ENCODE measurements at regions not wholly inside any gene's neighbourhood (a gene's known extent, or its start where the extent isn't known, plus 50 kb on each side); places are given as distances from the start of the nearest gene placed in this dataset.
A peak's percentile ranks its signal among the peaks of the same experiment; 100 is the strongest.

DNA sequence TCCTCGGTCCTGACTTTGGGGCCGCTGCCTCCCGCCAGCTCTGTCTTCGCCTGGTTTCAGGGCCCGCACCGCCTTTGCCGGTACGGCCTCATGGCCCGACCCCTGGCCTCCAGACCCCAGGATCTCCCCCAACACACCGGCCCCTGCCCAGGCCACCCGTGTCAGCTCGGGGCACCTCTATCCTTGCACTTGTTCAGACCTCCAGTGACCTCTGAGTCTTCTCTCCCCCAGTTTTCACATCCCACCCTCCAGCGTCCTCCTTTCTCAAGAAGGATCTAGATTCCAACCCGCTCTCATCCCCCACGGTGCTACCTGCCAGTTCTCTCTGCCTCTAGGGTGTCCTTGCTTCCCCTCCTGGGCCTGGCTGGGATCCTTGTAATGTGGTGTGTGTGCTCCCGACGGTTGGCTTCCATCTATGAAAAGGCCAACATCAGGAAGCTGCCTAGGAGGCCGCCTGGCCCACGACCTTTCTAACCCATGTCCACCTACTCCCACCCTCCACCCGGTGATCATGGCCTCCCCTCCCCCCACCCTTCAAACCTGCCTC lies 61.1 kb downstream of the SPATA31C2 start:
- DNase-seq, result no peak

DNA sequence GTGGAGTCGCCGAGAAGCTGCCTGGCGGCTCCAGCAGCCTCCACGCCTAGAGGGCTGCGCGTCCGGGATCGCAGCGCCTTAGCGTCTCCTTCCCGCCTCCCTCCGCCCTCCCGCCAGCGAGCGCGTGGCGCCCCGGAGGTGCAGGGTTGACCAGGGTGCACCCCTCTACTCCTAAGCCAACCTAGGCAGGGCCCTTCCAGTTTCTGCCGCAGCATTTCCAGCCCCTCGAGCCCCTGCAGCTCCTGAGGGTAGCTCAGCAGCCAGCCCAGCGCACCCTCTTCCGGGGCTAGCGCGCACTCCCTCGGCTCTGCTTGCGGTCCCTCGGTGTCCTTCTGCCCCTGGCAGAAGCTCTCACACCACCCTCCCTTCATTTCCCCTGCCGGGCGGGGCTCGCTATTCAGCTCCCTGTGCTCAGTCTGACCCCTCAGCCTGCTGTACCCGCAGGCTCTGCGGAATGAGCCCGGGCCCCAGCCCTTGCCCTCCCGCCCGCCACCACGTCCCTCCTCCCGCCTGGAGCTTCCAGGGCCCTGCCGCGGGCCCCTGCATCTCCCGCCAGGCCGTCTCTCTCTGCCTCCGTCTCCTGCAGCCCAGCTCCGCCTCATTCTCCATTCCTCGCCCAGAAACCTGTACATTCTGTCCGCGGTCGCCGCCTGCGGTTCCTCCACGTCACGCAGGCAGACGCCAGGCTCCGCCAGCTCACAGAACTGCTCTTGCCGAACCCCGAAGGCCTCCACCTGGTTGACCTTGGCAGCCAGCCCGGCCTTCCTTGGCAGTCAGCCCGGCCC lies 61.8 kb downstream of the SPATA31C2 start:
- peak in 55 of 58 donors; percentile 14 to 82 (median 49) for DNase-seq

DNA sequence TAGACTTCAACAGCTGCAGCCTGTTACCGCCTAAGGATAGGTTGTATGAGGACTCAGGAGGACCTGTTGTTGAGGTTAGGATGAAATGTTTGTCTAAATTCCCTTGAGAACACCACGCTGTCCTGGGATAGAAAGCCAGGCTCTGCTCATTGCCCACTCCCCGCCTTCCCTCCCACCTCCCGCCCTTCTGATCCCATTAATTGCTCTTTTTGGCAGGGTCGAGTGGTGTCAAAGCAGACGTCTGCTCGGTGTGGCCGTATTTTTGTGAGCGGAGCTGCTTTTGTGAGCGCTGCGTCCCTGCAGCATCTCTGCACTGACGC lies 62.3 kb downstream of the SPATA31C2 start:
- DNase-seq, result no peak

DNA sequence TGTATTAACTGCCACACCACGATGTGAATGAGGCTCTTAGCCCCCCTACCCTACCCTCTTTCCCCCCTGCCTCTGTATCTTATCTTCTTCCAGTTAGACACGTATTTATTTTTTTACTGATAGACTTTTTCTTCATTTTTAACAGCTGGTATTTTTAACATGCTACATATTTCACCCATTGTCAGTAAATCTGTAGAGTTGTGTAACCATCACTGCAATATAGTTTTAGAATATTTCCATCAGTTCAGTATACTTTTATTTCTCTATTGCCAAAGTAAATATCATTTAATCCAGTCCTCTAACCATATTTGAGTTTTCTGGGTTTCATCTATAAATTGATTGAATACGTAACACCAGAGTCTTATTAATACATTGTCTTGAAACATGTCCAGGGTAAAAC lies 62.8 kb downstream of the SPATA31C2 start:
- DNase-seq, result no peak

DNA sequence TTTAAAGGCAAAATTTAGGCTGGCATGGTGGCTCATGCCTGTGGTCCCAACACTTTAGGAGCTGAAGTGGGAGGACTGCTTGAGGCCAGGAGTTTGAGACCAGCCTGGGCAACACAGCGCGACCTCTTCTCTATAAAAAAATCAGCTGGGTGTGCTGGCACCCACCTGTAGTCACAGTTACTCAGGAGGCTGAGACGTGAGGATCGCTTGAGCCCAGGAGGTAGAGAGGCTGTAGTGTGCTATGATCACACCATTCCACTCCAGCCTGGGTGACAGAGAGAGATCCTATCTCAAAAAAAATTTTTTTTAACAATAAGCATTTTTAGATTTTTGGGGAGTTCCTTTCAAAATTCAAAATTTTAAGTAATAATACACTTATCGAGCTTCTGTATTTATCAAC lies 63.3 kb downstream of the SPATA31C2 start:
- no peak for DNase-seq

DNA sequence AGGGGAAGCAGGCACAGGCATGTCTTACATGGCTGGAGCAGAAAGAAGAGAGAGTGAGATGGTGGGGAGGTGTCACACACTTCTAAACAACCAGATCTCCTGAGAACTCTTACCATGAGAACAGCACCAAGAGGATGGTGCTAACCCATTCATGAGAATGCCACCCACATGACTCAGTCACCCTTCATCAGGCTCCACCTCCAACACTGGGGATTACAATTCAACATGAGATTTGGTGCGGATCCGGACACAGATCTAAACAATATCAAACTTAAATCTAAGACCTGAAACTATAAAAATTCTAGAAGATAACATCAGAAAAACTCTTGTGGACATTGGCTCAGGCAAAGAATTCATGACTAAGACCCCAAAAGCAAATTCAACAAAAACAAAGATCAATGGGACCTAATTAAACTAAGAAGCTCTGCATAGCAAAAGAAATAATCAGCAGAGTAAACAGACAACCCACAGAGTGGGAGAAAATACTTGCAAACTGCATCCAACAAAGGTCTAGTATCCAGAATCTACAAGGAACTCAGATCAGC lies 65.4 kb downstream of the SPATA31C2 start:
- DNase-seq, result no peak

DNA sequence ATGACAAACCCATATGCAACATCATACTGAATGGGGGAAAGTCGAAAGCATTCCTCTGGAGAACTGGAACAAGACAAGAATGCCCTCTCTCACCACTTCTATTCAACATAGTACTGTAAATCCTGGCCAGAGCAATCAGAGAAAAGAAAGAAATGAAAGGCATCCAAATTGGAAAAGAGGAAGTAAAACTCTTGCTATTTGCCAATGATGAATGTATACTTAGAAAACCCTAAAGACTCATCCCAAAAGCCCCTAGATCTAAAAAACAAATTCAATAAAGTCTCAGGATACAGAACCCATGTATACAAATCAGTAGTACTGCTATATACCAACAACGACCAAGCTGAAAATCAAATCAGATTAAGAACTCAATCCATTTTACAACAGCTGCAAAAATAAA lies 66.9 kb downstream of the SPATA31C2 start:
- DNase-seq, result no peak

DNA sequence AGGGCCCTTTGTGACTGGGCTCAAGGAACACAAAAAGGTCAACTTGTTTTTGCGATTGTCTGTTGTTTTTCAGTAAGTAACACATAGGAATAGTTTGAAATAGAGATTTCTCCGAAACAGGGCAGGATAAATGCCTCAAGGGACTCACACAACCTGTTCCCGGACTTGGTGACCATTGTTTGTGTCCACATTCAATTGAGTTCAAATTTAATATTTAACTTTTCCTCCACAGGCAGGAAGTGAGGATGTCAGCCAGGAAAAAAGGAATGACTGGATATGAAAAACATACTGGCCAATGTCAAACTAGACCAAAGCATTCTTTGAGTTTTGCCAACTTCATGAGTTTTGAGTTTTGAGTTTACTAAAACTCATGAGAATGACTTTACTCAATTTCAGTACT lies 72.7 kb downstream of the SPATA31C2 start:
- no peak for DNase-seq

DNA sequence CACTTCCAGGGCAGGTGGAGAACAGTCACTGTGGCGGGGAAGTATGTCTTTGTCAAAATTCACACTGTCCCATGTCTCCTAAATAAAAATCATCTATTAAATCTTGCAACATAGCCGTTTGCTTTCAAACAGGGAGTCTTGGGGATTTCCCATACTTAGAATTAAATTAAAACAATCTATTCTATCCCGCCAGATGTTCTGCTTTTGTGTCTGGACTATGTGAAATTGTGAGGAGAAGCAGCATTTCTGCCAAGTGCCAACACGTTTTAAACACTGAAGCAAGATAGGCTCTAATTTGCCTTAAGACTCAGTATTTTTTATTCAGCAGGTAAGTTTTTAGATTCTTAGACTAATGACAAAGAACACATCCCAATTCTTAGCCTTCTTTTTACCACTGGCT lies 73.7 kb downstream of the SPATA31C2 start:
- DNase-seq, result no peak

DNA sequence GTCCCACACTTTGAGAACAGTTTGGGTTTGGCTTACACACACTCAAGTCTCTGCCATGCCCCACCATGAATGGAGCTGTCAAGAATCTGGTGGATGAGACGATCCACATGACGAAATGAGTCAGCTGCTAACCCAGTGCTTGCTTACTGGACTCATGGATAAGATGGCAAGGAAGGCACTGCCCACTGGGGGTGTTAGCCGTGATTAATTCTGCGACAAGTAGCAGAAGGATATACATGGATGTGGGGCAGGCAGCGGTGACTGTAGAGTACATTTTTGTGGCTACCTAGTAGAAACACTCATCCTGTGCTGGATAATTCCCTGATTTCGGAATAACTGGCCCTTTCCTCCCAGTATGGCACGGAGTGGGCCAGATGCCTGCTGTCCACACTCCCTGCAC lies 77.5 kb downstream of the SPATA31C2 start:
- DNase-seq, result no peak

DNA sequence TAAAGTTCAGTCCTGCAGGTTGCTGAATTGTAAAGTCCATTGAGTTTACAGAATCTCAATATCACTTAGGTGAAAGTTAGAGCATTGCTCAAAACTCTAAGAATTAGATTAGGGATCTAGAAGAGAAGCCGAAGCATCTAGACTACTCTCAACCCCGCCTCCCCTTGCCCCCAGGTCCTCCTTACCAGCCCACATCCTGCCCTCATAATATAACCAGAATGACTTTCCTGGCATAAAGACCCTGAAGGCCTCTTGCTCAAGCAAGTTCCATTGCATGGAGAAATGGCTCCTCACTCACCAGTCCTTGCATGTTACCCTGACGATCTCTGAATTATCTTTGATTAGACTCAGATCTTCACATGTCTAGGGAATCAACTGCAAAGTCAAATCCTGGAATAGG lies 78.8 kb downstream of the SPATA31C2 start:
- DNase-seq, result no peak

DNA sequence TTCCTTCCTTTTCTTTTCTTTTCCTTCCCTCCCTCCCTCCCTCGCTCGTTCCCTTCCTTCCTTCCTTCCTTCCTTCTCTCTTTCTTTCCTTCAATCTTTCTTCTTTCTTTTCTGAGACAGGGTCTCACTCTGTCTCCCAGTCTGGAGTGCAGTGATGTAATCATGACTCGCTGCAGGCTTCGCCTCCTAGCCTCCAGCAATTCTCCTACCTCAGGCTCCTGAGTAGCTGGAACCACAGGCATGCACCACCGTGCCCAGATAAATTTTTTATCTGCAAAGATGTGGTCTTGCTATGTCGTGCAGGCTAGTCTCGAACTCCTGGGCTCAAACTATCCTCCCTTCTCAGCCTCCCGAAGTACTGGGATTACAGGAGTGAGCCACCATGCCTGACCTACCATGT lies 81.4 kb downstream of the SPATA31C2 start:
- DNase-seq, result no peak

DNA sequence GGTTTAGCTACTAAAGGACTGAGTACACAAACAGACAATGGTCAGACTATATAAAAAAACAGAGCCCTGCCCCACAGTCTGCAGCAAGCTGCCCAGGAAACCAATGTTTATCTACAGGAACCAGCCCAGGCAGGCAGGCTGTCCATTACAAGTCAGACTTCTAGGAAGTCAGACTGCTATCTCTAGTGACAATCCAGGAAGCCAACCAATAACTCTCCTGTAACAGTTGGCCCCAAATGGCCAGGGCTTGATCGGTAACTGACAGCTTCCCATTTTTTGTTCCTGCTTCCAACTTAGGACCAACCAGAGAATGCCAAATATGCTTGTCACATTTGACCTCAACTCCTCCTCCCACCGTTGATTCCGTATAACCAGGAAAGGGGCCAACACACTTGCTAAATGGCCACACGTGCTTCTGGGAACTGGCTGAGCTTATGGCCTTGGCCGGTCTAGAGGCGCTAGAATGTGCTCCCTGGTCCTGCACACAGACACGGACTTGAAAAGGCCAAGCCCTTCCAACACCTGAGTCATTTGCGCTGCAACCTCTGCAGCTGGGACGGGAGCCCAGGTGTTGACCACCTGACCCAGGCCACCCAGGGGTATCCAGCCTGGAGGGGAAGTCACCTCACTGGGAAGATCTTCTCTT lies 79.6 kb upstream of the CDK20 start:
- no peak for DNase-seq

DNA sequence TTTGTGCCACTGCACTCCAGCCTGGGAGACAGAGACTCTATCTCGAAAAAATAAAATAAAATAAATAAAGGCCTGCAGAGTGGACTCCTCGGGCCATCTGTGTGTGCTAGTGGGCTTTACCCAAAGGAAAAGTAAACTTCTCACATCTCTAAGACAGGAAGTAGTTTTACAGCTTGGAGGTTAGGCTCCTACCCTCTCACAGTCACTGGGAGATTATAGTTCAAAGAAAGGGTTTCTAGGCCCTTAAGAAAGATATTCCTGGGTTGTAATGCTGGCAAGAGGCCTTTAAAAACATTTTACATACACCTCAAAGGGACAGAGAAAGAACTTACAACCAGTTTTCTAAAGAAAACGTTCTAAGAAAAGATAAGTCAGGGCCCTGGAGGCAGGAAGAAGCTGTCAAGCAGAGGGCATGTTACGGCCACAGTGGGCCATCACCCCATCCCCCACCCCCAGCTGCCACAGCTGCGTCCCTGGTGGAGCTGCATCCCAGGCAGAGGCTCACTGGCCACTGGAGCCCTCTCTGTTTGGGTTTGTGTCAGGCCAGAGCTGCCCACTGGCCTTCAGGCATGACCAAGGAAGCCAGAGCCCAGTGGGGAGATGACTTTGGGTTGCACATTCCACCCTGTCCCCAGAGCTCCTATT lies 78.1 kb upstream of the CDK20 start:
- no peak for DNase-seq

DNA sequence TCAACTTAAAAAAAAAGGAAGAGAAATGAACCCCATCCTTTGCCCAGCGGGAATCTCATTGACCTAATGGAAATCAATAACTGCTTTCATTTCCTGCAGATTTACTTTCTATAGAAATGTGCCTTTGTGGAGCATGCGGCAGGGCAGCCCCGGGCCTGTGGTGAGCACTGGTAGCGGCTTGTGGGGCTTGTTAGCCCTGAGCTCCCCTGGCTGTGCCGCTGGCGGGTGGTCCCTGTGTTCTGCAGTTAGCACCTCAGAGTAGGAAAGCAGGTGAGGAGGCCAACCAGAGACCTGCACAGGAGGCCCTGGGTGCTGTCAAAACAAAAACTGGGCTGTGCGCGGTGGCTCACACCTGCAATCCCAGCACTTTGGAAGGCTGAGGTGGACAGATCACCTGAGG lies 76.8 kb upstream of the CDK20 start:
- DNase-seq, result no peak

DNA sequence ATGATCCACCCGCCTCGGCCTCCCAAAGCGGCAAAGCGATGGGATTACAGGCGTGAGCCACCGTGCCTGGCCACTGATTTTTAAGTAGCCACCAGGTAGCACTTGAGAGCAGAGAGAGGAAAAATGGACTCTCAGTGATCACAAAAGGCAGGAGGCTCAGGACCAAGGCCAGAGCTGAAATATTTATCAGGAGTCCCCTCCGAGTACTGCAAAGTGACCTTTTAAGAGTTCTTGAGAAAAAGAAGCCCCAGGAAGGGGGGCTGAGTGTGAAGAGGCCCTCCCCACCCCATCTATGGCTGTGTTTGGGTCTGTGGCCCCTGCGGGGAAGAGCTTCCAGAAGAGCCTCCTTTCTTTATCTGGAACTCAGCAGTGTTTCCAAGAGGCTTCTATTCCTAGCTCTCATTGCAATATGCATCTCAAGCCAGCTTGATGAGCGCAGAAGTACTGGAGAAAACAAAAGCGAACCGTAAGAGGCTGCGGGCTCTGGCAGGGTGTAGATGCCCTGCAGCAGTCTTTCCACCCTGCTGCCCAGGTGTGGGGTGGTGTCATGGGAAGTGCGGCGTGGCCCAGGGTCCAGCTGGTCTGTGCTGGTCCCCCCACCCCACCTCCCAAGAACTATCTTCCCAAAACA lies 75.5 kb upstream of the CDK20 start:
- peak in 1 of 58 donors; percentile 2 for DNase-seq

DNA sequence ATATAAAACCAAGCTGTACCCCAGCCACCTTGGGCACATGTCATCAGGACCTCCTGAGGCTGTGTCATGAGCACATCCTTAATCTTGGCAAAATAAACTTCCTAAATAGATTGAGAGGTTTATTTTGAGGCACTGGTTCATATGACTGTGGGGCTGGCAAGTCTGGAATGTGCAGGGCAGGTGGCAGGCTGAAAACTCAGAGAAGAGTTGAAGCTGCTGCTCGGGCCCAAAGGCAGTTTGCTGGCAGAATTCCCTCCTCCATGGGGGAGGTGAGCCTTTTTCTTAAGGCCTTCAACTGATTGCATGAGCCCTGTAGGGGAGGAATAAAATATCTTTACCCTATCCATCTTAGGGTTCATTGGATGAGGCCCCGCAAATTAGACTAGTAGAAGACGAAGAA lies 72.2 kb upstream of the CDK20 start:
- DNase-seq, result no peak

DNA sequence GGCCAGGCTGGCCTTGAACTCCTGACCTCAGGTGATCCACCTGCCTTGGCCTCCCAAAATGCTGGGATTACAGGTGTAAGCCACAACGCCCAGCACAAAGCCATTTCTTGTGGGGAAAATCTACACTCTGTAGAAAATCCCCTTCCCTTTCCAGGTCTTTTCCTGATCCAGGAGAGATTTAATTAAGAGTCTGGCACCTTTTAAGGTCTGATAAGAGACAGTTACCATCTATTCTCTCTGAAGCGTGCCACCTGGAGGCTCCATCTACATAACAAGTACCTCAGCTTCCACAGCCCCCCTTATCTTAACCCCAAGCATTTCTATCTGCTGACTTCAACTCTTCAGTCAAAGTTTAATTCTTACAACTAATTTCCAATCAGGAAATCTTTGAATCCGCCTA lies 71.4 kb upstream of the CDK20 start:
- no peak for DNase-seq

DNA sequence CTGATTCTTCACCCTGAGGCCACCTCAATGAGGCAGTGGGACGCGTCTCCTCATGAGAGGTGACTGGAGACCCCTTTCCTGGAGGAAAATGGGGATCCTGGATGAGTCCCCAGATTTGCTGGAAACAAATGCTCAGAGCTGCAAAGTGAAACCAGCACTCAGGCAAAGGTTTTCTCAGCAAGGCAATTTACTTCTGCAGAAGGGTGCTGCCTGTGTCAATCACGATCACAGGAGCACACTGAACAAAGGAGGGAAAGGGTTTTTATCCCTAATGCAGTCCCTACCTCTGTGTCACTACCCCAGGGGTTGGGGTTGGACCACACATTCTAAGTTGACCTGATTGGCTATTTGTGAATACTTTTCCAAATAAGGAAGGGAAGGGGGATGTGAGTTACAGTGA lies 69.9 kb upstream of the CDK20 start:
- DNase-seq, result no peak

DNA sequence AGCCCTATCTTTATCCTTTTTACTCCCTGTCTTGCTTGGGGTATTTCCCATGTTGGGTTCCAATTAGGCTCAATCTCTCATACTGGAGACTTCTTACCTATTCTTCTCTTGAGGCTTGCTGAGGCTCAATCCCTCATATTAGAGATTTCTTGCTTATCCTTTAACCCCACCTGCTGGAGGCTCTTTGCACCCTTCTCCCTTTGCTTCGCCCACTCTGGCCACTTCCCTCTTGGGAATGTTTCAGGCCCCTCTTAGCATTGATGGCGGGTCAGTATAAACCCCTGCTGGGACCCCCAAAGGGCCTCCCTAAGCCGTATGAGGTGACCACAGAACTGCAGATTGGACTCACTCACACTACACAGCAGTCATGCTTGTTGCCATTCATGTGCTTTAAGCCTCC lies 69.3 kb upstream of the CDK20 start:
- no peak for DNase-seq

DNA sequence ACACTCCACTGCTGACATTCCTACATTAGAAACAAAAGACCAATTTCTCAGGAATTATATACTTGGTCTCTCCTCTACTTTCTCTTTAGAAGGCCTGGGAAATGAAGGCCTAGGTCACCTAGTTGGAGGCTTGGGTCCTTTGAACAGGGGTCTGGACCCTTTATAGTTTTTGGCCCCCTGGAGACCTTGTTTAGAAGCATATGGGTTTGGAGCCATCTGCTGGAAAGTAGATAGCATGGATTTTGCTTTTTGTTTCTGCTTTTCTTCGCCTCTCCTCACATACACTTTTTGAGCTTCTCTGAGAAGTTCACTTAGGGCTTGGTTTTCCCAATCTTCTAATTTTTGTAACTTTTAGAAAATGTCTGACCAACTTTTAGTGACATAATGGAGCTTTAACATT lies 67.1 kb upstream of the CDK20 start:
- DNase-seq, result peak in 1 of 58 donors; percentile 42

DNA sequence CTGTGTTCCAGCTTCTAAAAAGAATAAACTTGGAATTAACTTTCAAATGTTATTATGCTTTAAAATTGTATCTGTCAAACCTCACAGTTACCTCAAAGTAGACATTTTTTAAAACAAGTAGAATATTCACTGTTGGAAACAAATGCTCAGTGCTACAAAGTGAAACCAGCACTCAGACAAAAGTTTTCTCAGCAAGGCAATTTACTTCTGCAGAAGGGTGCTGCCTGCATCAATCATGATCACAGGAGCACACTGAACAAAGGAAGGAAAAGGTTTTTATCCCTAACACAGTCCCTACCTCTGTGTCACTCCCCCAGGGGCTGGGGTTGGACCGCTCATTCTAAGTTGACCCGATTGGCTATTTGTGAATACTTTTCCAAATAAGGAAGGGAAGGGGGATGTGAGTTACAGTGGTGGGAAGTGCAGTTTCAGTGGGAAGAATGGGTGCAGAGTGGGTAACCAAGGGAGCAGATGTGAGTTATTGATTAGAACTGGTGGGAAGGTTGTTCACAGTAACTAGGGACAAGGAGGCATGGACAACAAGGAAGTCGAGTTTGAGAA lies 63.0 kb upstream of the CDK20 start:
- no peak for DNase-seq

All from anterior cingulate cortex (tissue), 58 donors.